ENCODE measurements at regions not wholly inside any gene's neighbourhood (a gene's known extent, or its start where the extent isn't known, plus 50 kb on each side); places are given as distances from the start of the nearest gene placed in this dataset.

- TF ChIP-seq POLR2AphosphoS5 (IDR thresholded peaks at IDR 0.05; ENCODE audit: low read depth, low read length) (no peak), SPI1 (IDR thresholded peaks at IDR 0.05; ENCODE audit: low read depth, low read length) (no peak), POLR2A (IDR thresholded peaks at IDR 0.05; ENCODE audit: low read depth, low read length) (no peak)
Measured at GRCh38 chr14:22338381-22338780, 250.6 kb downstream of the DAD1 start.
